ENCODE measurements at regions not wholly inside any gene's neighbourhood (a gene's known extent, or its start where the extent isn't known, plus 50 kb on each side); places are given as distances from the start of the nearest gene placed in this dataset.

DNA sequence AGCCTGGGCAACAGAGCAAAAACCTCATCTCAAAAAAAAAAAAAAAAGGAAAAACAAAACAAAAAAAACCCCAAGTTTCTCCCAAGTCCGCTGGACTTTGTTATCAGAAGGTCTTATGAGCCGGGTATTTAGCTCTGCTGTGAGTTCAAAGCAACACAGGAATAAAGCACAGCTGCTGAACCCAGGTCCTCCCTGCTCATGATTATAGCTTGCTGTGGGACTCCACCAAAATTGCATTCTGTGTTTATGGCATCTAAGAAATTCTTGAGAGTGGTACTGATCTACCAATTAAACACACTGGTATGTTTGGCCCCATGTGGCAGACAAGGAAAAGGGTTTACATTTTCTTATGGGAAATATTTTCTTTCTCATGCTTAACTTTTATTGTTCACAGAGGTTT lies 93.6 kb upstream of the NEDD9 start:
- Histone ChIP-seq H3K9me3 (no peaks in the 10 kb centered on the region), H3K27me3 (replicated peaks in 1 of 7) (no peaks in the 10 kb centered on the region), H3K27ac (peak overlapping the region in 1 of 8 donors; percentile 38), H3K4me1 (peaks cover 5 to 77% (median 52%) of the 10 kb centered on the region in 6 donors), H3K36me3 (peaks cover 0 to 43% (median 4%) of the 10 kb centered on the region in 6 donors), H3K4me3 (no peak overlapping the region)
- TF ChIP-seq, protein P1, sequence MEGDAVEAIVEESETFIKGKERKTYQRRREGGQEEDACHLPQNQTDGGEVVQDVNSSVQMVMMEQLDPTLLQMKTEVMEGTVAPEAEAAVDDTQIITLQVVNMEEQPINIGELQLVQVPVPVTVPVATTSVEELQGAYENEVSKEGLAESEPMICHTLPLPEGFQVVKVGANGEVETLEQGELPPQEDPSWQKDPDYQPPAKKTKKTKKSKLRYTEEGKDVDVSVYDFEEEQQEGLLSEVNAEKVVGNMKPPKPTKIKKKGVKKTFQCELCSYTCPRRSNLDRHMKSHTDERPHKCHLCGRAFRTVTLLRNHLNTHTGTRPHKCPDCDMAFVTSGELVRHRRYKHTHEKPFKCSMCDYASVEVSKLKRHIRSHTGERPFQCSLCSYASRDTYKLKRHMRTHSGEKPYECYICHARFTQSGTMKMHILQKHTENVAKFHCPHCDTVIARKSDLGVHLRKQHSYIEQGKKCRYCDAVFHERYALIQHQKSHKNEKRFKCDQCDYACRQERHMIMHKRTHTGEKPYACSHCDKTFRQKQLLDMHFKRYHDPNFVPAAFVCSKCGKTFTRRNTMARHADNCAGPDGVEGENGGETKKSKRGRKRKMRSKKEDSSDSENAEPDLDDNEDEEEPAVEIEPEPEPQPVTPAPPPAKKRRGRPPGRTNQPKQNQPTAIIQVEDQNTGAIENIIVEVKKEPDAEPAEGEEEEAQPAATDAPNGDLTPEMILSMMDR (IDR thresholded peaks at IDR 0.05 in 8 of 11, conservative IDR thresholded peaks at IDR 0.05 in 3 of 11), result no peak
- TF ChIP-seq POLR2AphosphoS5 (IDR thresholded peaks at IDR 0.05), result no peak
- DNase-seq, result no peak
- intact Hi-C loops (cut with DNase I; ENCODE audit: low total_unique reads), result no loop called here
- WGBS, 5 donors, result 88 to 97% (median 95%) methylated on average over 2 of the region's 2 CpGs

DNA sequence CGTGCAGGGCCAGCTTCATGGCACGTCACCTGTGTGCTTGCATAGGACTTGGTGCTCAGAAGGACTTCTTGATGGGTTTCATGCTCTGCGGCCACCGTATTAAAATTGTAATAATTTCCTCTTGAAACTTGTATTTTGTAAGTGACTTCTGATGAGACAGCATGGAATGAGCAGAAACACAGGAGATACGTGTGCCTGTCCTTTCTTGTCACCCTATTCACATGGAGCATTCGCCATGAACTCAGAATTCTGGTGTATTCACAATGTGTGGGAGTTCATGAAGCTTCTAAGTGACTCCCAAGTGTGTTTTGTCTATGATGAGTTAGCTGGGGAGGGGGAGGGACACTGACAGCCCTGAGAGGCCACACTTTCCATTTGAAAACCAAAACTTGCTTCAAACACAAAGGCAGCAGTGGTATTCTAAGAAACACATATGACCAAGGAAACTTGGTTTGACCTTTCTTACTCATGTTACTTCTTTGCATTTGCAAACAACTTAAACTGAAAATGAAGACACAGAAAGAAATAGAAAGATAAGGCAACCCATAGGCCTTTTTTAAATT lies 92.1 kb upstream of the NEDD9 start:
- peak overlapping the region in 7 of 8 donors; percentile 48 to 93 (median 83) for H3K27ac ChIP-seq

DNA sequence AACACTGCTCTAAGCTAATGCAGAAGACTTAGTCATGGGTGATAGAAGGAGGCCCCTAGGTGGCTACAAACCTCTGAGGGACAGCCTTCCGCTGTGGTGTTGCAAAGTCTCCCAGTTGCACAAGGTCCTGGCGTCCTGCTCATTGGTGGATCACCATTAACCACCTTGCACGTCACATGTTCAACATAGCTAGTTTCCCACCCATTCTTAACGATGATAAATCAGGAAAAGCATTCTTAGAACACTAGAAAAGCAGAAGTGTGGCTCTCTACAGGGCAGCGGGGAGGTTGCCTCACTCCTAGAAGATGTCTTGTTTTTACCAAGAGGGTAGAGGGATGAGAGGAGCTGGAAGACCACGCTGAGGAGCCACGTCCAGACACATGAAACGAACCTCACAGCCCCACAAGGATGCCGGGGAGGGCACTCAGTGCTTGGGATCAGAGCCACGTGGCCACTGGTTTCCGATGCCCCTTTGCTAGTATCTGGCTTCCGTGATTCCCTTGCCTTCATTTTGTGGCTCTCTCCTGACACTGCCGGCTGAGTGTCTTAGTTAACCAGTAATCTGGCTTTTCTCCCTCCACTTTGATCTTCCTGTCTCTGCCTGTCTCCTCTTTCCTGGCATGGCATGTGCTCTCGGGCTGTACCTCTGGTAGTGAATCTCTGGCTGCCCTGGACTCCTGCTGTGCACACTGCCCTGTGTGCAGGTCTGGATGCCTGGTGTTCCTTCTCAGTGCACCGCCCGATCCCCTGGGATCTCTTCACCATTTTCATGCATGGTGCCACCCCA lies 91.4 kb upstream of the NEDD9 start:
- H3K4me1 ChIP-seq, result peaks cover 0 to 62% (median 37%) of the 10 kb centered on the region in 6 donors
- intact Hi-C loops (cut with DNase I; ENCODE audit: low total_unique reads), result no loop called here
- TF ChIP-seq POLR2A (IDR thresholded peaks at IDR 0.05) (peak in 1 of 3 donors; percentile 57), POLR2AphosphoS5 (IDR thresholded peaks at IDR 0.05) (peak; percentile 17 to 85 (median 19))
- TF ChIP-seq, protein P1 (IDR thresholded peaks at IDR 0.05 in 8 of 11, conservative IDR thresholded peaks at IDR 0.05 in 3 of 11), result peak in 4 of 11 experiments; percentile 12 to 54 (median 46)
- peak overlapping the region in 7 of 8 donors; percentile 48 to 93 (median 83) for H3K27ac ChIP-seq
- WGBS, 5 donors, result 66 to 82% (median 79%) methylated on average over 16 of the region's 16 CpGs
- DNase-seq, result peak; percentile 88
- H3K4me3 ChIP-seq, result peak overlapping the region in 1 of 8 donors; percentile 51
- H3K9me3 ChIP-seq, result no peaks in the 10 kb centered on the region
- no peaks in the 10 kb centered on the region for H3K27me3 ChIP-seq (replicated peaks in 1 of 7)
- H3K36me3 ChIP-seq, result peaks cover 0 to 52% (median 4%) of the 10 kb centered on the region in 6 donors

More for the DNA sequence above, 92.1 kb upstream of the NEDD9 start:
- no peaks in the 10 kb centered on the region for H3K27me3 ChIP-seq (replicated peaks in 1 of 7)
- WGBS, 5 donors, result 77 to 85% (median 83%) methylated on average over 6 of the region's 6 CpGs
- H3K4me3 ChIP-seq, result peak overlapping the region in 1 of 8 donors; percentile 51
- peaks cover 0 to 55% (median 4%) of the 10 kb centered on the region in 6 donors for H3K36me3 ChIP-seq
- TF ChIP-seq POLR2AphosphoS5 (IDR thresholded peaks at IDR 0.05), result no peak
- TF ChIP-seq, protein P1 (IDR thresholded peaks at IDR 0.05 in 8 of 11, conservative IDR thresholded peaks at IDR 0.05 in 3 of 11), result no peak
- TF ChIP-seq POLR2A (IDR thresholded peaks at IDR 0.05), result no peak
- DNase-seq, result no peak
- intact Hi-C loops (cut with DNase I; ENCODE audit: low total_unique reads), result no loop called here
- H3K4me1 ChIP-seq, result peaks cover 0 to 62% (median 36%) of the 10 kb centered on the region in 6 donors
- no peaks in the 10 kb centered on the region for H3K9me3 ChIP-seq
